HG02840 (cell line): ENCODE measurements at regions not wholly inside any gene's neighbourhood (a gene's known extent, or its start where the extent isn't known, plus 50 kb on each side); places are given as distances from the start of the nearest gene placed in this dataset.
"Not testable (repeated sequence)": the region's sequence is repeated elsewhere in the genome, so short reads cannot be mapped to it uniquely, and the experiment has no call there.

Source experiments
- ATAC-seq: cut with Tn5 transposase; IDR thresholded peaks from one replicate; pipeline ENCODE4 v1.9.1; 2021; ENCODE audit warnings: mild to moderate bottlenecking, moderate library complexity, moderate number of reproducible peaks; ENCODE audit not compliant: unreplicated experiment, low FRiP score

GRCh38 chr4:82248903-82249632 lies 124.7 kb downstream of the HNRNPD start:
- no peak for ATAC-seq

DNA sequence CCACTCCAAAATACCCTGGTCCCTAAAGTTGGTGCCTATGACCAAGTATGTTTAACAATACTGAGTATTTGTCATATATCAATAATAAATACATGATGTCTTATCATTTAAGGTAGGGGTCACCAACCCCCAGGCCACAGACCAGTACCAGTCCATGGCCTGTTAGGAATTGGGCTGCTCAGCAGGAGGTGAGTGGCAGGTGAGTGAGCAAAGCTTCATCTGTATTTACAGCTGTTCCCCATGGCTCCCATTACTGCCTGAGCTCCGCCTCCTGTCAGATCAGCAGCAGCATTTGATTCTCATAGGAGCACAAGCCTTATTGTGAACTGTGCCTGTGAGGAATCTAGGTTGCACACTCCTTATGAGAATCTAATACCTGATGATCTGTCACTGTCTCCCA lies 126.2 kb downstream of the HNRNPD start:
- ATAC-seq: no peak

DNA sequence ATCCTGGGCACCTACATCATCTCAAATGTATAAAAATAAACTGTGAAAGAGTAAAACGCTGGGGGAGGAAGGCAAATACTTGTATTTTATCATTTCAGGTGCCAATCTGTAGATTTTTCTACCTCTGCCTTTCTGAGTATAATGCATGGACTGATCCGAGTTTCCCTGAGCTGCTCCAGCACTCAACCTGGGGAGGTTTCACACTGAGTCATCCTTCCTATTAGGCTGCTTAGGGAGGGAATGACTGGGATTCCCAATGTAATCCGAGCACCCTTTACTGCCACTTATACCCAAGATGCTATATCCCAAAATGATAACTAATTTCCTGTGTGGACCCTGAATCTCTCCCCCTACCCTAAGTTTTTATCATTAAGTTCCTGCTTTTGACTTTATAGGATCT lies 126.6 kb downstream of the HNRNPD start:
- no peak for ATAC-seq

DNA sequence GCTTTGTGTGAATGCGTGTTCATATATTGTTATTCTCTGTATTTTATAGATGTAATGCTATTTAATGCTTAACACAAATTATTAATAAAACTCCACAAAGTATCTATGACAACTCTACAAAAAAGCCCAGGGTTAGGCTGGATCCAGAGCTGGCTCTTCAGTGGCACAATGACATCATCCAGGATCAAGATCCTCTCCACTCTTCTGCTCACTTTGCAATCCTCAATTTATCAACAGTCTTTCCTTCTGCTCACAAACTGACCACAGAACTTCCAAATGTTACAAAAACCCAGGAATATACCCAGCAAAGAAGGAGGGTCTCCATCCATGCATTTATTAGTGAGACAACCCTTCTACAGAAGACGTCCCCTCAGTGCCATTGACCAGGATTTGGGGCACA lies 132.3 kb downstream of the HNRNPD start:
- ATAC-seq: no peak

DNA sequence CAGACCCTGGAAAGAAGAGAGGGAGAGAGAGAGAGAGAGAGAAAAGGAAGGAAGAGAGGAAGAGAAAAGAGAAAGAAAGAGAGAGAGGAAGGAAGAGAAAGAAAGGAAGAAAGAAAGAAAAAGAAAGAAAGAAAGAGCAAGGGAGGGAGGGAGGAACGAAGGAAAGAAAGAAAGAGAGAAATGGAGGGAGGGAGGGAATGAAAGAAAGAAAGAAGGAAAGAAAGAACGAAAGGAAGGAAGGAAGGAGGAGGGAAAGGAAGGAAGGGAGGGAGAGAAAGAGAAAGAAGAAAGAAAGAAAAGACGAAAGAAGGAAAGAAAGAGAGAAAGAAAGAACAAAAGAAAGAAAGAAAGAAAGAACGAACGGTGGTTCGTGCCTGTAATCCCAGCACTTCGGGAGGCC lies 133.4 kb downstream of the HNRNPD start:
- no peak for ATAC-seq

DNA sequence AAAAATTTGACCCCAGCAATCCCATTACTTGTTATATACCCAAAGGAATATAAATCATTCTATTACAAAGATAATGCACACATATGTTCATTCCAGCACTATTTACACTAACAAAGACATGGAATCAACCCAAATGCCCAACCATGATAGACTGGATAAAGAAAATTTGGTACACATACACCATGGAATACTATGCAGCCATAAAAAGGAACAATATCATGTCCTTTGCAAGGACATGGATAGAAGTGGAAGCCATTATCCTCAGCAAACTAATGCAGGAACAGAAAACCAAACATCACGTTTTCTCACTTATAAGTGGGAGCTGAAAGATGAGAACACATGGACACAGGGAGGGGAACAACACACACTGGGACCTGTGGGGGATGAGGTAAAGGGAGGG lies 136.6 kb downstream of the HNRNPD start:
- ATAC-seq: not testable (repeated sequence)

GRCh38 chr4:82235346-82235745 lies 138.4 kb downstream of the HNRNPD start:
- ATAC-seq: no peak

GRCh38 chr4:82232891-82233290 lies 140.9 kb downstream of the HNRNPD start:
- ATAC-seq: no peak

DNA sequence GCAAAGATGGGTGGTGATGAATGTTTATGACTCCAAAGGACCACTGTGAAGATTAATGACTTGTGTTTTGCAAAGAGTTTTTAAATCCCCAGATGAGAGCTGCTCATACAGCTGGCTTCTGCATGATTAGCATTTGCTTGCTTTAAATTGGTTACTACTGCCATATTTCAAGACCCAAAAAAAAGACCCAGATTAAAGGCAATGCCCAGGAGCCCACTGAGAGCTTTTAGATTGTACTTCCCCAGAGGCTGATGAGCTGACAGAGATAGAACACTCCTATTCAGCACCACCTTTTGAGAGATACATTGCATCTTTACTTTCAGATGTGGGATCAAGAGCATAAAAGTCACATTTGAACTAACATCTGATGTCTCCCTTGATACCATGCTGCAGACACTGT lies 142.0 kb downstream of the HNRNPD start:
- ATAC-seq: no peak

- no peak for ATAC-seq
Observed at GRCh38 chr4:82230306-82230705, 143.5 kb downstream of the HNRNPD start.

DNA sequence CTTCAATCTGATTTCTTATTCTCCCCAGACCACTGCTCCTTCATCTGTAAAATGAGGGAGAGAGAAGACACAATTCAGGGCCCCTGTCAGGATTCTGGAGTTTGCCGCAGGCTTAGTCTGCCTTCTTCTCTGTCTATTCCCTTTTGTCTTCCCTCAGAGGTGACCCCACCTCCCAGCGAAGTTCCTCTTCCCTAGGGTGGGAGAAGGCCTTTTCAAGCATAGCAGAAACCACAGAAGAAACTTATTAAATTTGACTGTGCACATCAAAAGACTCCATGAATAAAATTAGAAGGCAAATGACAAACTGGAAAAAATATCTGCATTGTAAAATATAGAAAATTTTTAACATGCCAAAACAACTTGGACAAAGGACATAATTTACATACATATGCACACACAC lies 148.8 kb downstream of the HNRNPD start:
- no peak for ATAC-seq

DNA sequence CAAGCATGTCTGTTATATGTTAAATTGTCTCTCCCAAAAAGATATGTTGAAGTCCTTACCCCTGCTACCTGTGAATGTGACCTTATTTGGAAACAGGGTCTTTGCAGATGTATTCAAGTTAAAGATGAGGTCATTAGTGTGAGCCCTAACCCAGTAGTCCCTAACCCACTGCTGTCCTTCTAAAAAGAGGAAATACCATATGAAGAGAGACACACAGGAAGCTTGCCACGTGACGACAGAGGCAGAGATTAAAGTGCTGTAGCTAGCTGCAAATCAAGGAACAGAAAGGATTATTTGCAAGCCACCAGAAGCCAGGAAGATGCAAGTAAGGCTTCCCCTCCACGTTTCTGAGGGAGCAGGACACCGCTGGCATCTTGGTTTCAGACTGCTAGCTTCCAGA lies 150.1 kb downstream of the HNRNPD start:
- ATAC-seq: no peak

- ATAC-seq: no peak
Observed at GRCh38 chr4:82219346-82219745, 154.4 kb downstream of the HNRNPD start.

DNA sequence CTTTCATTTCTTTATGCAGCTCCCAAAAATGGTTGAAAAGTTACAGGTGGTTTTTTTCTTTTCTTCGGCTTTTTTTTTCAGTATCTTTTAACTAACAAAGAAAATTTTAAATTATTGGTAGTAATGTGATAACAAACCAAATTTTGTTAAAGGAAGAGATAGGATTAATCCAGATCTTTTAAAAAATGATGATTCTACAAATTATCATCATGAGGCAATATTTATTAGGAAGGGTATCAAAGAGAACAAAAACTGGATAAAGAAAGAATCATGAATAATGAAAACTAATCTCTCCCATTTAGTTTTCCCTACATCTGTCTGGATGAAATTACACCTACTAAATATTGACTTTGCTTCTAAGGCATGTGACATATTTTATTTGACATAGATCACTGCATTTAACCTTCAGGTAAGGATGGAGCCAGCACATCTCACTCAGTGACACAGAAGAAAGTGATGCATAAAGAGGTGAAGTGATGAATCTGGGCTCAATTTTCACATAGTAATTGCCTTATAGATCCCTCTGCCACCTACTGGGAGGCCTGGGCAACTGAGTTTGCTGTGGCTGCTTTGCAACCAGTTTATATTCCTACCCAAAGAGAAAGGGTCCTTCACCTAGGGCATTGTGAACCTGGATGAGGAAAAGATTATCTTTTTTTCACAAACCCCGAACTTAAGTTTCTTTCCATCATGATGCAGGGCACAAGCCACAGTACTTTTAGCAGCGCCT lies 155.6 kb downstream of the HNRNPD start:
- no peak for ATAC-seq

GRCh38 chr4:82216219-82216618 lies 157.6 kb downstream of the HNRNPD start:
- ATAC-seq: no peak

DNA sequence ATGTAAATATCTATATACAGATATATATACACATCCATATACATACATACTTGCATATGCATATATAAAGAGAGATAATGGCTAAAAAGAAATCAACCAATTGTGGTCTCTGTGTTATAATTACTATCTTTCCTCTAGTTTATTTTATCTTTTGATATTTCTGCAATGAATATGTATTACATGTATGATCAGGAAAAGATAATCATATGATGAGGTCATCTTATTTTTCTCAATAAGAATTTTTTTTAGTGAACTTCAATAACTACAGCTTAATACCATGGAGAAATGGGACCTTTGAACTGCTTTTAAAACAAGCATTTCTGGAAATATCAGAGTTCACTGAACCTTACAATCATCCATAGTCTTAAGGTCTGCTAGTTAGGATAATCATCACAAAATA lies 158.0 kb downstream of the HNRNPD start:
- no peak for ATAC-seq

DNA sequence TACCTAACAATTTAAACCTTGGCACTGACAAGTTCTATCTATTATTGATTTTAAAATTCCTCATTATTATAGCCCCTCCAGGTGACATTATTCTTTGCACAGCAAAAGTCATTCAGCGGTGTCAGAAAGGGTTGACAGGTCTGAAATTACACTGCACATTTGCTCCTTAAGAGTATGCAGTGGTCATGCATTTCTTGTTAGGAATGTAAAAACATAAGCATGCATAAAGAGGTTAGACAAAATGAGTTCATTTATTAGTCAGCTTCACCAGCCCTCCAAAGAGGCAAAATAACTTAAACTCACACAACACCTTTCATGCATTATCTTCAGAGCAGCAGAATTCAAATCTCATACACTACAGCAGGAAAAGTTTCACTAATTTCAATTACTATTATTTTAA lies 158.8 kb downstream of the HNRNPD start:
- ATAC-seq: no peak

DNA sequence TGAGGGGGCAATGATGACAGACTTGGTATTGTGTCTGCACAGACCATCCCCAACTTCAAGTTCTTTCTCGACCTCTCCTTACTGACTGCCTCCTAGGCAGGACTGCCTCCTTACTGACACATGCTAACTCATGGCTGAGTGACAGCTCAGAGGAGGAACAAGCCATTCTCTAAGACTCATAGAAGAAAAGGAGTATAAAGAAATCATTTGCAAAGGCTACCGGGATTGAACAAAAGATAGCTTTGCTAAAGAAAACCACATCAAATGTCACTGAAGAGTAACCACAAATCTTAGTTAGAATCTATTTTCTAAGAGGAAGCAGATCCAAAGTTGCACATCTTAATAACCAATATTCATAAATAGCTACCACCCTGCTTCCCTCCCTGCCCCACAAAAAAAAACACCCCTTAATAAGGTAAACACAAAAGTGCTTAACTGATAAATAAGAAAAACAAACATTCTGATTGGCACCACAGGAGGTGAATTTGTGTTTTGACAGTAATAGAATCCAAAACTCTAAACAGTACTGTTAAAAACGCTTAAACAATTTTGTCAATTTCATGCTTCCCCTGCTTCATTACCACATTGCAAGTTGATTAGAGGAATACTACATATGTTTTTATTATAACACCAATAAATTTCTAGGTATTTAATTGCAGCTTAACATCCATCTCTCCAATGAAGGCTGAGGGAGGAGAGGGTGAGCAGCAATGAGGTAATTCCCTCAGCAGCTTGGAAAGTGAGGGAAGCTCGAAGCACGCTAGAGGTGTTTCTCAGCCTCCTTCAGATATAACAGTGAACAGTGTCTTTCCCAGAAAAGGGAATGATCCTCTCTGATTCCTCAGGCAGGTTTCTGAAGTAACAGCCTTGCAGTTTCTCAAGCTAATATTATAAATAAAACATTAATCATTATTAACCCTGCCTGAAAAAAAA lies 160.0 kb downstream of the HNRNPD start:
- ATAC-seq: no peak

- ATAC-seq: no peak
Observed at GRCh38 chr4:82201805-82202641, 171.8 kb downstream of the HNRNPD start.

DNA sequence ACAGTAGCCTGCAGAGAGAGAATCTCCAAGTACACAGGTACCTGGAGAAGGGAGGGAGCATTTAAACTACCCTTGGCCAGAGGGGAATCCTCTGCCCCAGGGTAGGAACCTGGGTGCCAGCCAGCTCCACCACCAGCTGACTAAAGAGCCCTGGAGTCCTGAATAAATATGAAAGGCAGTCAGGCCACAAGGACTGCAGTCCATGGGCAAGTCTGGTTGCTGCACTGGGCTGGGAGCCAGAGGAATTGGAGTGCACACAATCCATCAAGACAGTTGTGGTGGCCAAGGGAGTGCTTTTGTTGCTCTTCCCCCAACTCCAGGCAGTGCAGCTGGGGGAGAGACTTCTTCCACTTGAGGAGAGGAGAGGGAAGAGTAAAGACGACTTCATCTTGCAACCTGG lies 172.5 kb downstream of the HNRNPD start:
- no peak for ATAC-seq
